Activated T-helper 1 cell treated with anti-CD3 and anti-CD28 coated beads, Interleukin-12 subunit alpha, Interleukin-12 subunit beta, Interleukin-2, Interleukin-4 antibody, amounts not matched to agents 30 ng/mL and 10 ng/mL and 1 ng/mL, durations not matched to agents 14 hours and 24 hours and 36 hours (primary cell): ENCODE measurements at regions not wholly inside any gene's neighbourhood (a gene's known extent, or its start where the extent isn't known, plus 50 kb on each side); places are given as distances from the start of the nearest gene placed in this dataset.

Experiments used
- DNase-seq: peaks from one replicate; pipeline ENCODE4 v3.0.0; 2021; ENCODE audit warnings: low spot score
- H3K27ac Mint-ChIP-seq: one replicate; pipeline ENCODE4 v1.8.0; 2021; ENCODE audit warnings: mild to moderate bottlenecking, mixed read lengths
- H3K27me3 Mint-ChIP-seq: one replicate; pipeline ENCODE4 v1.8.0; 2022; ENCODE audit warnings: mild to moderate bottlenecking, moderate library complexity, mixed read lengths; ENCODE audit not compliant: insufficient read depth
- H3K36me3 Mint-ChIP-seq: one replicate; pipeline ENCODE4 v1.8.0; 2021; ENCODE audit warnings: low read depth, mixed read lengths
- H3K4me1 Mint-ChIP-seq: one replicate; pipeline ENCODE4 v1.8.0; 2021; ENCODE audit warnings: low read depth, mixed read lengths
- H3K4me3 Mint-ChIP-seq: one replicate; pipeline ENCODE4 v1.8.0; 2021; ENCODE audit warnings: mild to moderate bottlenecking, moderate library complexity, mixed read lengths
- H3K9me3 Mint-ChIP-seq: one replicate; pipeline ENCODE4 v1.8.0; 2021; ENCODE audit warnings: mixed read lengths
- intact Hi-C: fragments of 100-400 bp; cut with micrococcal nuclease; formaldehyde crosslinking; loops from one replicate; pipeline ENCODE4 v1.15.1; 2024

GRCh38 chr6:113375950-113376846 lies 480.9 kb upstream of the MARCKS start:
- intact Hi-C loops = no loop called here
- Mint-ChIP-seq H3K9me3 (no peaks in the 10 kb centered on the region), H3K4me3 (no peak overlapping the region), H3K27ac (no peak overlapping the region), H3K4me1 (no peaks in the 10 kb centered on the region), H3K27me3 (no peaks in the 10 kb centered on the region), H3K36me3 (no peaks in the 10 kb centered on the region)
- no peak for DNase-seq

- no peaks in the 10 kb centered on the region for H3K9me3 Mint-ChIP-seq
- H3K27me3 Mint-ChIP-seq = no peaks in the 10 kb centered on the region
- H3K36me3 Mint-ChIP-seq = no peaks in the 10 kb centered on the region
- intact Hi-C loops = no loop called here
- H3K4me1 Mint-ChIP-seq = no peaks in the 10 kb centered on the region
- DNase-seq = no peak
- H3K4me3 Mint-ChIP-seq = no peak overlapping the region
- no peak overlapping the region for H3K27ac Mint-ChIP-seq
These were observed 480.3 kb upstream of the MARCKS start for GRCh38 chr6:113376847-113377165.

- Mint-ChIP-seq H3K4me3 (no peak overlapping the region), H3K36me3 (no peaks in the 10 kb centered on the region), H3K4me1 (no peaks in the 10 kb centered on the region), H3K9me3 (no peaks in the 10 kb centered on the region), H3K27ac (no peak overlapping the region), H3K27me3 (no peaks in the 10 kb centered on the region)
- intact Hi-C loops = no loop called here
- DNase-seq = no peak
These were observed 479.7 kb upstream of the MARCKS start for GRCh38 chr6:113377362-113377942.

- no peaks in the 10 kb centered on the region for H3K9me3 Mint-ChIP-seq
- H3K36me3 Mint-ChIP-seq = no peaks in the 10 kb centered on the region
- no peak overlapping the region for H3K4me3 Mint-ChIP-seq
- H3K27ac Mint-ChIP-seq = no peak overlapping the region
- no peaks in the 10 kb centered on the region for H3K27me3 Mint-ChIP-seq
- no peaks in the 10 kb centered on the region for H3K4me1 Mint-ChIP-seq
- no peak for DNase-seq
- intact Hi-C loops = no loop called here
These were observed 476.6 kb upstream of the MARCKS start for GRCh38 chr6:113380591-113380990.

GRCh38 chr6:113381232-113381631 lies 475.9 kb upstream of the MARCKS start:
- Mint-ChIP-seq H3K9me3 (no peaks in the 10 kb centered on the region), H3K4me3 (no peak overlapping the region), H3K4me1 (no peaks in the 10 kb centered on the region), H3K27me3 (no peaks in the 10 kb centered on the region), H3K27ac (no peak overlapping the region), H3K36me3 (no peaks in the 10 kb centered on the region)
- intact Hi-C loops = no loop called here
- DNase-seq = no peak

- no peak for DNase-seq
- intact Hi-C loops = no loop called here
- Mint-ChIP-seq H3K27me3 (no peaks in the 10 kb centered on the region), H3K4me1 (no peaks in the 10 kb centered on the region), H3K4me3 (no peak overlapping the region), H3K27ac (no peak overlapping the region), H3K9me3 (no peaks in the 10 kb centered on the region), H3K36me3 (no peaks in the 10 kb centered on the region)
These were observed 475.2 kb upstream of the MARCKS start for GRCh38 chr6:113381959-113382358.

- no peak overlapping the region for H3K27ac Mint-ChIP-seq
- DNase-seq = no peak
- H3K4me1 Mint-ChIP-seq = no peaks in the 10 kb centered on the region
- H3K27me3 Mint-ChIP-seq = no peaks in the 10 kb centered on the region
- no peaks in the 10 kb centered on the region for H3K9me3 Mint-ChIP-seq
- H3K36me3 Mint-ChIP-seq = no peaks in the 10 kb centered on the region
- no peak overlapping the region for H3K4me3 Mint-ChIP-seq
- intact Hi-C loops = no loop called here
These were observed 473.4 kb upstream of the MARCKS start for GRCh38 chr6:113383701-113384100.

- H3K27ac Mint-ChIP-seq = no peak overlapping the region
- intact Hi-C loops = no loop called here
- H3K4me3 Mint-ChIP-seq = no peak overlapping the region
- no peaks in the 10 kb centered on the region for H3K9me3 Mint-ChIP-seq
- H3K27me3 Mint-ChIP-seq = no peaks in the 10 kb centered on the region
- H3K4me1 Mint-ChIP-seq = no peaks in the 10 kb centered on the region
- no peaks in the 10 kb centered on the region for H3K36me3 Mint-ChIP-seq
- DNase-seq = no peak
These were observed 472.1 kb upstream of the MARCKS start for GRCh38 chr6:113385020-113385431.

- no peak overlapping the region for H3K4me3 Mint-ChIP-seq
- H3K9me3 Mint-ChIP-seq = no peaks in the 10 kb centered on the region
- no peak for DNase-seq
- intact Hi-C loops = no loop called here
- no peaks in the 10 kb centered on the region for H3K27me3 Mint-ChIP-seq
- H3K36me3 Mint-ChIP-seq = no peaks in the 10 kb centered on the region
- H3K4me1 Mint-ChIP-seq = no peaks in the 10 kb centered on the region
- H3K27ac Mint-ChIP-seq = no peak overlapping the region
These were observed 468.1 kb upstream of the MARCKS start for GRCh38 chr6:113388996-113389395.

- no peak for DNase-seq
- Mint-ChIP-seq H3K27me3 (no peaks in the 10 kb centered on the region), H3K27ac (no peak overlapping the region), H3K9me3 (no peaks in the 10 kb centered on the region), H3K36me3 (no peaks in the 10 kb centered on the region), H3K4me3 (no peak overlapping the region), H3K4me1 (no peaks in the 10 kb centered on the region)
- intact Hi-C loops = no loop called here
These were observed 464.5 kb upstream of the MARCKS start for GRCh38 chr6:113392551-113393055.

GRCh38 chr6:113394216-113394615 lies 462.9 kb upstream of the MARCKS start:
- no peaks in the 10 kb centered on the region for H3K4me1 Mint-ChIP-seq
- DNase-seq = no peak
- intact Hi-C loops = no loop called here
- no peaks in the 10 kb centered on the region for H3K36me3 Mint-ChIP-seq
- H3K27ac Mint-ChIP-seq = no peak overlapping the region
- no peaks in the 10 kb centered on the region for H3K27me3 Mint-ChIP-seq
- no peaks in the 10 kb centered on the region for H3K9me3 Mint-ChIP-seq
- no peak overlapping the region for H3K4me3 Mint-ChIP-seq

GRCh38 chr6:113394729-113395128 lies 462.4 kb upstream of the MARCKS start:
- no peak for DNase-seq
- intact Hi-C loops = no loop called here
- Mint-ChIP-seq H3K4me1 (no peaks in the 10 kb centered on the region), H3K9me3 (no peaks in the 10 kb centered on the region), H3K4me3 (no peak overlapping the region), H3K27ac (no peak overlapping the region), H3K36me3 (no peaks in the 10 kb centered on the region), H3K27me3 (no peaks in the 10 kb centered on the region)

- H3K4me3 Mint-ChIP-seq = no peak overlapping the region
- DNase-seq = no peak
- no peaks in the 10 kb centered on the region for H3K36me3 Mint-ChIP-seq
- intact Hi-C loops = no loop called here
- no peaks in the 10 kb centered on the region for H3K4me1 Mint-ChIP-seq
- no peaks in the 10 kb centered on the region for H3K9me3 Mint-ChIP-seq
- H3K27ac Mint-ChIP-seq = no peak overlapping the region
- no peaks in the 10 kb centered on the region for H3K27me3 Mint-ChIP-seq
These were observed 460.4 kb upstream of the MARCKS start for GRCh38 chr6:113396730-113397129.
